Smooth muscle cell (in vitro differentiated cells): ENCODE measurements at regions not wholly inside any gene's neighbourhood (a gene's known extent, or its start where the extent isn't known, plus 50 kb on each side); places are given as distances from the start of the nearest gene placed in this dataset.

Experiments
- DNase-seq: peaks from one replicate; lab custom pipeline; 2025; ENCODE audit not compliant: unreplicated experiment; lab: John Stamatoyannopoulos, UW
- H2AFZ ChIP-seq: fragments of 200-600 bp; sonication (generic); 2 replicates; pipeline ENCODE4 v1.6.0; 2016; ENCODE audit warnings: antibody characterized with exemption, low read depth, mild to moderate bottlenecking
- H3F3A ChIP-seq: fragments of 200-600 bp; sonication (generic); 2 replicates; pipeline ENCODE4 v1.6.0; 2017; ENCODE audit warnings: antibody characterized with exemption, low read depth
- H3K27ac ChIP-seq: fragments of 200-600 bp; sonication (generic); 2 replicates; pipeline ENCODE4 v1.5.1; 2016; ENCODE audit warnings: low read depth, mild to moderate bottlenecking
- H3K27me3 ChIP-seq: fragments of 200-600 bp; sonication (generic); 2 replicates; pipeline ENCODE4 v1.6.1; 2016; ENCODE audit warnings: low read depth, mild to moderate bottlenecking
- H3K36me3 ChIP-seq: fragments of 200-600 bp; sonication (generic); 2 replicates; pipeline ENCODE4 v1.5.1; 2016; ENCODE audit warnings: low read depth
- H3K4me1 ChIP-seq: fragments of 200-600 bp; sonication (generic); 2 replicates; pipeline ENCODE4 v1.5.1; 2016; ENCODE audit warnings: low read depth
- H3K4me2 ChIP-seq: fragments of 200-600 bp; sonication (generic); 2 replicates; pipeline ENCODE4 v1.6.0; 2016; ENCODE audit warnings: mild to moderate bottlenecking
- H3K4me3 ChIP-seq: fragments of 200-600 bp; sonication (generic); 2 replicates; pipeline ENCODE4 v1.5.1; 2016; ENCODE audit warnings: mild to moderate bottlenecking
- H3K79me2 ChIP-seq: fragments of 200-600 bp; sonication (generic); 2 replicates; pipeline ENCODE4 v1.6.0; 2016; ENCODE audit warnings: low read depth, mild to moderate bottlenecking
- H3K9ac ChIP-seq: fragments of 200-600 bp; sonication (generic); 2 replicates; pipeline ENCODE4 v1.6.0; 2016; ENCODE audit warnings: low read depth
- H3K9me3 ChIP-seq: fragments of 200-600 bp; sonication (generic); replicated peaks from 2 replicates; pipeline ENCODE4 v1.5.1; 2016; ENCODE audit warnings: low read depth
- H4K20me1 ChIP-seq: fragments of 200-600 bp; sonication (generic); 2 replicates; pipeline ENCODE4 v1.6.0; 2016; ENCODE audit warnings: low read depth
- WGBS: methylation state at CpG from one replicate; pipeline ENCODE4 v1.1.7; 2016; ENCODE audit warnings: low lambda C conversion rate; 5-methylcytosine and 5-hydroxymethylcytosine counted together
- TF ChIP-seq, protein P1 (sequence below): fragments of 200-600 bp; sonication (generic); IDR thresholded peaks from 2 replicates; pipeline ENCODE4 v1.5.1; 2017; ENCODE audit warnings: borderline replicate concordance, mild to moderate bottlenecking, antibody characterized with exemption; ENCODE audit not compliant: insufficient read depth, poor library complexity, severe bottlenecking

DNA sequence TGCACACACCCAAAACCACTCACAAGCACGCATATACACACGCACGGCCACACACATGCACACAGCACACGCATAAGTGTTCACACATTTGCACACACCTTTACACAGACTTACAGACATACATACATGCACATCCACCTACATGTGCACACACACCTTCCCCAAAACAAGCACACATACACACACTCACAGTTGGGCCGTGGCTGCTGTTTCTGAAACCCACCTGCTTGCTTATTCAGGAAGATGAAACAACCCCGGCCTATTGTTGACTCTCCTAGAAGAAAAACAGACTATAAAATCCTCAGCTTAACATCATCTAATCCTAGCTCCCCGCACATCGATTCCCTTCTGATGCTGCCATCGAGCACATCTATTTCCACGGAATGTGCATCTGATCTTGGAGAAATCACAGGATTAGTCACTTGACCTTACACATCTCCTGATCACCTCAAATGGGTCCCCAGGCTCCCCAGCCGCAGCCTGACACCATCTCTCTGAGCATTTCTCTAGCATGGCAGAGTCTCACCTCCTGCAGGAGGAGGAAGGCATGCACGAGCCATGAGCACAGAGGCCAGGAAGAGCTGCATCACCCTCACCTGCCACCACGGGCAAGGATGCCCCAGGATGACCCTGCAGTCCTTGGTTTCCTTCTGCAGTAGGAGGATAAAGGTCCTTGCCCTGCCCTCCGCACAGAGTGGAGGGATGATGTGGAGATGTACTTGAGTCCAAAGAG, 105.8 kb upstream of the CDH5 start:
- no peak overlapping the region for H3K4me2 ChIP-seq
- no peaks in the 10 kb centered on the region for H3K36me3 ChIP-seq
- TF ChIP-seq, protein P1, sequence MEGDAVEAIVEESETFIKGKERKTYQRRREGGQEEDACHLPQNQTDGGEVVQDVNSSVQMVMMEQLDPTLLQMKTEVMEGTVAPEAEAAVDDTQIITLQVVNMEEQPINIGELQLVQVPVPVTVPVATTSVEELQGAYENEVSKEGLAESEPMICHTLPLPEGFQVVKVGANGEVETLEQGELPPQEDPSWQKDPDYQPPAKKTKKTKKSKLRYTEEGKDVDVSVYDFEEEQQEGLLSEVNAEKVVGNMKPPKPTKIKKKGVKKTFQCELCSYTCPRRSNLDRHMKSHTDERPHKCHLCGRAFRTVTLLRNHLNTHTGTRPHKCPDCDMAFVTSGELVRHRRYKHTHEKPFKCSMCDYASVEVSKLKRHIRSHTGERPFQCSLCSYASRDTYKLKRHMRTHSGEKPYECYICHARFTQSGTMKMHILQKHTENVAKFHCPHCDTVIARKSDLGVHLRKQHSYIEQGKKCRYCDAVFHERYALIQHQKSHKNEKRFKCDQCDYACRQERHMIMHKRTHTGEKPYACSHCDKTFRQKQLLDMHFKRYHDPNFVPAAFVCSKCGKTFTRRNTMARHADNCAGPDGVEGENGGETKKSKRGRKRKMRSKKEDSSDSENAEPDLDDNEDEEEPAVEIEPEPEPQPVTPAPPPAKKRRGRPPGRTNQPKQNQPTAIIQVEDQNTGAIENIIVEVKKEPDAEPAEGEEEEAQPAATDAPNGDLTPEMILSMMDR = no peak
- H2AFZ ChIP-seq = no peak overlapping the region
- WGBS = 74% methylated on average over 14 of the region's 14 CpGs
- H3K79me2 ChIP-seq = no peaks in the 10 kb centered on the region
- peaks cover 5% of the 10 kb centered on the region for H3K4me1 ChIP-seq
- no peak overlapping the region for H3K9ac ChIP-seq
- no peaks in the 10 kb centered on the region for H3K27me3 ChIP-seq
- no peaks in the 10 kb centered on the region for H3K9me3 ChIP-seq
- no peaks in the 10 kb centered on the region for H3F3A ChIP-seq
- no peaks in the 10 kb centered on the region for H4K20me1 ChIP-seq
- no peak overlapping the region for H3K4me3 ChIP-seq
- H3K27ac ChIP-seq = no peak overlapping the region
- DNase-seq = no peak

DNA sequence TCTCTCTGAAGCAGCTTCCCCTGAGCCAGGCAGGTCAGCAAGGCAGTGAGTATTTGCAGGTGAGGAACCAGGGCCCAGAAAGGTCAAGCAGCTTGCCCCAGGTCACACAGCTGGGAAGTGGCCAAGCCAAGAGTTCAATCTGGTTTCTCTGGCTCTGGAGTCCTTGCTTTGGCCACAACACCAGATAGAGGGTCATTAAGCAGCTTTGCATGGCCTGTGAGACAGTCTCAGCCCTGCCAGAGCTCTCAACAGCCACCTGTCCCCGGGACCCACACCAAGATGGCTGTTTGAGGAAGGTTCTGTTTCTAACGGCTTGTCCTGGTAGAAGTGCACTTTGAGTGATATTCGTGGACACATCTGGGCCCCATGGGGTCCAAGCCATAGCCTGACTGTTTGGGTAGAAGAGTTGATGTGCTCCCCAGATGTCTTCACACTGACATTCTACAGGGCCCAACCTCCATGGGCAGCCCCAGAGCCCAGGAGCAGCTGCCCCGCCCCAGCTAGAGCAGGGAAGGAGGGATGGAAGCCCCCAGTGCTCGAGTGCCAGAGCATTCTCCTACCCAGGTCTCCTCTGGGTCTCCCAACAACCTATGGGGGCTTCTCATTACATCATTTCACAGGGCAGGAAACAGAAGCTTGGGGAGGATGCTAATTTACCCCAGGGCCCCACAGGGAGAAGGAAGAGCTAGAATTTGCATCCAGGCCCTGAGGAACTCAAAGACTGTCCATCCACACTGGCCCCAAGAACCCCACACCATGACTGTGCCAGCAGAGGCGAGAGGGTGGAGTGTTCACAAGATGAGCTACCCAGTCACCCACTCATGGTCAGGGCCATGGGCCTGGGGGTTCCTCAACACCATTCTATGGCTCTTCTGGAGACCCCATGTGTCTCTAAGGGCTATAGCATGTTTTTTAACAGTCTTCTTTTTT, 107.3 kb upstream of the CDH5 start:
- H3K4me3 ChIP-seq = no peak overlapping the region
- no peaks in the 10 kb centered on the region for H3F3A ChIP-seq
- no peak overlapping the region for H3K4me2 ChIP-seq
- no peak for DNase-seq
- H3K79me2 ChIP-seq = no peaks in the 10 kb centered on the region
- no peak overlapping the region for H2AFZ ChIP-seq
- TF ChIP-seq, protein P1 = no peak
- H3K9ac ChIP-seq = no peak overlapping the region
- WGBS = 98% methylated on average over 6 of the region's 6 CpGs
- H3K27ac ChIP-seq = no peak overlapping the region
- no peaks in the 10 kb centered on the region for H3K27me3 ChIP-seq
- no peaks in the 10 kb centered on the region for H3K9me3 ChIP-seq
- H4K20me1 ChIP-seq = no peaks in the 10 kb centered on the region
- H3K36me3 ChIP-seq = no peaks in the 10 kb centered on the region
- peaks cover 5% of the 10 kb centered on the region for H3K4me1 ChIP-seq

DNA sequence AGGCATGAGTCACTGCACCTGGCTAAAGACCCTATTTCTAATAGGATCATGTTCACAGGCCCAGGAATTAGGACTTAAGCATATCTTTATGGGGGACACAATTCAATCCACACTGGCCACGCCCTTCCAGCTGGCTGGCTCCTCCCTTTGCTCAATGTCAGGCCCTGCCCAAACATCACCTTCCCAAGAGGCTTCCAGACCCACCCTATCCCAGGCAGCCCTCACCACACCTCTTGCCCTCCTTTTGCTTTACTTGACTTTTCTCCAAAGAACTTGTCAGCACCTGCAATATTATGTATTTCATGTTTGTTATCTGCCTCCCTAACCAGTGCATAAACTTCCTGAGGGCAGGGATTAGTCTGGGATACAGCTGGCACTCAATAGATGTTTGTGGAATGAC, 109.6 kb upstream of the CDH5 start:
- WGBS = 100% methylated on average over 1 of the region's 1 CpG
- no peak for DNase-seq
- H3K4me1 ChIP-seq = no peaks in the 10 kb centered on the region

More for the DNA sequence above, 109.6 kb upstream of the CDH5 start:
- Histone ChIP-seq H3K9me3 (no peaks in the 10 kb centered on the region), H2AFZ (no peak overlapping the region), H3K4me3 (no peak overlapping the region), H3K79me2 (no peaks in the 10 kb centered on the region), H3K27ac (no peak overlapping the region), H3K36me3 (no peaks in the 10 kb centered on the region), H3K9ac (no peak overlapping the region), H3K27me3 (no peaks in the 10 kb centered on the region), H4K20me1 (no peaks in the 10 kb centered on the region), H3K4me2 (no peak overlapping the region), H3F3A (peaks cover under 1% of the 10 kb centered on the region)
- TF ChIP-seq, protein P1 = no peak
